Stomach (tissue), 8 donors: ENCODE measurements at regions not wholly inside any gene's neighbourhood (a gene's known extent, or its start where the extent isn't known, plus 50 kb on each side); places are given as distances from the start of the nearest gene placed in this dataset.

ENCODE experiments used
- DNase-seq, 2 donors: peaks; one replicate each; pipeline versions ENCODE4 v3.0.0 to v3.0.0-alpha.2; 2013 to 2019
- H3K27ac ChIP-seq, 5 donors: fragments of 200-600 bp in 4 of 5; sonication (generic) in 4 of 5; one replicate each; pipeline ENCODE4 v1.5.1; 2013 to 2019; ENCODE audit warnings: mild to moderate bottlenecking in 1 of 5, moderate library complexity in 1 of 5
- H3K27me3 ChIP-seq, 3 donors: fragments of 200-600 bp; sonication (generic); one replicate each; pipeline ENCODE4 v1.5.1; 2017 to 2019; ENCODE audit warnings: mixed run types in 1 of 3
- H3K36me3 ChIP-seq, 4 donors: fragments of 200-600 bp; sonication (generic); 1 replicate in 3 of 4; 2 replicates in 1 of 4; pipeline ENCODE4 v1.5.1; 2016 to 2019
- H3K4me1 ChIP-seq, 4 donors: fragments of 200-600 bp; sonication (generic); one replicate each; pipeline ENCODE4 v1.5.1; 2016 to 2019
- H3K4me3 ChIP-seq, 4 donors: fragments of 200-600 bp; sonication (generic) in 3 of 4; one replicate each; pipeline ENCODE4 v1.5.1; 2016 to 2019; ENCODE audit warnings: mild to moderate bottlenecking in 1 of 4
- H3K9me3 ChIP-seq, 4 donors: fragments of 200-600 bp; sonication (generic); one replicate each; pipeline ENCODE4 v1.5.1; 2016 to 2019
- EP300 ChIP-seq: sonication (generic); formaldehyde crosslinking; IDR thresholded peaks from one replicate; pipeline ENCODE4 v1.6.1; 2017; ENCODE audit warnings: antibody characterized with exemption
- POLR2A ChIP-seq, 4 donors: fragments of 450-650 bp; IDR thresholded peaks; one replicate each; pipeline ENCODE4 v1.6.1; 2016; ENCODE audit warnings: antibody characterized with exemption in 4 of 4, control low read depth in 2 of 4, mild to moderate bottlenecking in 1 of 4, moderate library complexity in 1 of 4
- POLR2AphosphoS5 ChIP-seq, 3 donors: sonication (generic); formaldehyde crosslinking; IDR thresholded peaks; one replicate each; pipeline ENCODE4 v1.6.1; 2016; ENCODE audit warnings: antibody characterized with exemption in 3 of 3
- WGBS, 5 donors: extraction: QIAGEN DNeasy Blood & Tissue Kit in 3 of 5; methylation state at CpG; one replicate each; pipeline versions ENCODE4 v1.1.5 to v1.1.7; 2013 to 2018; 5-methylcytosine and 5-hydroxymethylcytosine counted together
- intact Hi-C: fragments of 100-400 bp; cut with DNase I; formaldehyde crosslinking; loops from one replicate; pipeline ENCODE4 v1.15.1; 2023; ENCODE audit warnings: low total_unique reads
- TF ChIP-seq, protein P1 (sequence below), 7 experiments: fragments of 450-650 bp in 4 of 7; fragments of 200-600 bp in 3 of 7; sonication (generic) in 3 of 7; IDR thresholded peaks; one replicate each; pipeline ENCODE4 v1.5.1; 2016 to 2019; ENCODE audit warnings: antibody characterized with exemption in 7 of 7, control low read depth in 2 of 7, mild to moderate bottlenecking in 1 of 7
- donor health status: healthy with polysubstance abuse.
- donor health status: Bipolar disorder and iron deficiency.
- donor health status: healthy.

DNA sequence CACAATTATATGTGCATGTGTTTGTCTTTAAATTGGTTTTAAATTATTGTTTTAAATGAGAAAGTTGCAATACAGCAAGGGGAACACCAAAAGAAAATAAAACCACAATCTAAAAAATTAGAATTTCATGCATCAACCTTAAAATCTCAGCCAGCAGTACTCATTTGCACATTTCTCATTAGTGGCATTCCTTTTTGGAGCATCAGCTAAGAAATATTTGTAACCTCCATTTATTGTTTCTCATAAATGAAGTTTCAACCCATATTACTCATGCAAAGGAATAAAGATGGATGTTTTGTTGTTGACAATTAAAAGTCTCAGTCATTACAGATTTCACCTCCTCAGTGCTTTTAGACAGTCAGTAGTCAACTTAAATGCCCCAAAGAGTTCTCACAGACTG lies 160.1 kb downstream of the TBX15 start:
- Histone ChIP-seq H3K9me3 (peaks cover 0 to 22% (median 15%) of the 10 kb centered on the region in 4 donors), H3K27ac (no peak overlapping the region), H3K36me3 (no peaks in the 10 kb centered on the region), H3K4me3 (no peak overlapping the region), H3K27me3 (no peaks in the 10 kb centered on the region), H3K4me1 (no peaks in the 10 kb centered on the region)
- no peak for DNase-seq
- intact Hi-C loops, result no loop called here
- no peak for TF ChIP-seq EP300

DNA sequence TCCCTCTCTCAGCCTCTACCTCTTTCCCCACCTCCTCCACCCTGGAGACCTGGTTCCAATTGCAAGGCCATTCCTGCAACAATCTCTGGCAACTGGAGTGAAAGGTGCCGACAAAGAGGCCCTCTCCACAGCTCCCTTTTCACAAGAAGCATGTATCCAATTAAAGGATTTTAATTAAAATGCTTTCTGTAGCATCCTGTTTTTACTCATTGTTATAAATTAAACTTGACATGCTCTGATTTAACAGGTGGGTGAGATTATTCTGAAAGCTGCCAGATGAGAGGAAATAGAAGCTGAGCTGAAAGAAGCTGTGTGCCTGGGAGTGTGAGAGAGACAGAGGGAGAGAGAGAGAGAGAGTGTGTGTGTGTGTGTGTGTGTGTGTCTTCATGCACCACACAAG lies 160.5 kb downstream of the TBX15 start:
- DNase-seq, result no peak
- Histone ChIP-seq H3K27ac (no peak overlapping the region), H3K36me3 (no peaks in the 10 kb centered on the region), H3K4me1 (no peaks in the 10 kb centered on the region), H3K4me3 (no peak overlapping the region), H3K27me3 (no peaks in the 10 kb centered on the region), H3K9me3 (peaks cover 0 to 22% (median 15%) of the 10 kb centered on the region in 4 donors)
- WGBS, 5 donors, result 56 to 73% (median 71%) methylated on average over 1 of the region's 1 CpG
- TF ChIP-seq, protein P1, sequence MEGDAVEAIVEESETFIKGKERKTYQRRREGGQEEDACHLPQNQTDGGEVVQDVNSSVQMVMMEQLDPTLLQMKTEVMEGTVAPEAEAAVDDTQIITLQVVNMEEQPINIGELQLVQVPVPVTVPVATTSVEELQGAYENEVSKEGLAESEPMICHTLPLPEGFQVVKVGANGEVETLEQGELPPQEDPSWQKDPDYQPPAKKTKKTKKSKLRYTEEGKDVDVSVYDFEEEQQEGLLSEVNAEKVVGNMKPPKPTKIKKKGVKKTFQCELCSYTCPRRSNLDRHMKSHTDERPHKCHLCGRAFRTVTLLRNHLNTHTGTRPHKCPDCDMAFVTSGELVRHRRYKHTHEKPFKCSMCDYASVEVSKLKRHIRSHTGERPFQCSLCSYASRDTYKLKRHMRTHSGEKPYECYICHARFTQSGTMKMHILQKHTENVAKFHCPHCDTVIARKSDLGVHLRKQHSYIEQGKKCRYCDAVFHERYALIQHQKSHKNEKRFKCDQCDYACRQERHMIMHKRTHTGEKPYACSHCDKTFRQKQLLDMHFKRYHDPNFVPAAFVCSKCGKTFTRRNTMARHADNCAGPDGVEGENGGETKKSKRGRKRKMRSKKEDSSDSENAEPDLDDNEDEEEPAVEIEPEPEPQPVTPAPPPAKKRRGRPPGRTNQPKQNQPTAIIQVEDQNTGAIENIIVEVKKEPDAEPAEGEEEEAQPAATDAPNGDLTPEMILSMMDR (IDR thresholded peaks at IDR 0.05), result no peak
- TF ChIP-seq POLR2A (IDR thresholded peaks at IDR 0.05), result no peak
- TF ChIP-seq EP300, result no peak
- TF ChIP-seq POLR2AphosphoS5 (IDR thresholded peaks at IDR 0.05), result no peak
- intact Hi-C loops, result no loop called here

DNA sequence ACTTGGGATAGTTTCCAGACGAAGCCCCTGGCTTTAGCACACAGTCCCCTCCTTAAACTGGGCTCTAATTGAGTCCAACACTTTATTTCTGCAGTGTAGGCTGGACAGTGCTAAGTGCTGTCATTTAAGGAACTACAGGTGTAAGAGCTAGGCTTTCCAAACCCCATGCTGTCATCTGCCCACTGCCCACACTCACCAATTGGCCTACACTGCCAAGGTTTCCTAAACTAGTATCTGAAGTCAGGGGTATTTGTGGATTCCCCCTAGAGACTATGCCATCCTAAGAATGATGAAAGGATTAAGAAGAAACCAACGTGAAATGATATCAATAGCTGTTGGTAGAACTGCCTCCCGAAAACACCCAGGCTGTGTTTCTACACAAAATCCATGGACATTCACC lies 160.9 kb downstream of the TBX15 start:
- Histone ChIP-seq H3K4me3 (no peak overlapping the region), H3K36me3 (no peaks in the 10 kb centered on the region), H3K4me1 (no peaks in the 10 kb centered on the region), H3K27ac (no peak overlapping the region), H3K9me3 (peaks cover 0 to 20% (median 14%) of the 10 kb centered on the region in 4 donors), H3K27me3 (no peaks in the 10 kb centered on the region)
- WGBS, 5 donors, result 62 to 83% (median 67%) methylated on average over 3 of the region's 3 CpGs
- DNase-seq, result no peak
- TF ChIP-seq POLR2AphosphoS5 (IDR thresholded peaks at IDR 0.05) (no peak), EP300 (no peak), POLR2A (IDR thresholded peaks at IDR 0.05) (no peak)
- TF ChIP-seq, protein P1 (IDR thresholded peaks at IDR 0.05), result no peak
- intact Hi-C loops, result no loop called here

DNA sequence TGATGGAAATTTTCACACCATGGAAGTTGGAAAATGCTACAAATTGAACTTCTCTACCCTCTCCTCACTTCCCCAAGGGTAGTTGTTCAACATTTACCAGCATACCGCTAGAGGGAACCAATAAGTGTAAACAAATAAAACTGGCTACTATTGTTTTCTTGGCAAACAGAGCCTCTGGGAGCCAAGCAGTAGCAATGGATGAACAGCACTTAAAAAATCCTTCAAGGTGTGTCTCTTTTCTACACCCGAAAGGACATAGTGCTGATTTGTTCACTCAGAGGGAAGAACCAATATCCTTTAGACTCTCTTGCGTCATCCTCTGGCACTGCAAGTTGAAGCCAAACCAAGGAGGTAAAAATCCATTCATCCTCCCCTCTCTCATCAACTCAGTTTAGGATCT lies 161.5 kb downstream of the TBX15 start:
- no peak for DNase-seq
- Histone ChIP-seq H3K4me3 (no peak overlapping the region), H3K4me1 (no peaks in the 10 kb centered on the region), H3K27ac (no peak overlapping the region), H3K27me3 (no peaks in the 10 kb centered on the region), H3K36me3 (no peaks in the 10 kb centered on the region), H3K9me3 (peaks cover 0 to 15% (median 9%) of the 10 kb centered on the region in 4 donors)
- 42 to 60% (median 51%) methylated on average over 3 of the region's 3 CpGs for WGBS, 5 donors
- no peak for TF ChIP-seq EP300
- TF ChIP-seq, protein P1 (IDR thresholded peaks at IDR 0.05), result no peak
- TF ChIP-seq POLR2AphosphoS5 (IDR thresholded peaks at IDR 0.05), result no peak
- TF ChIP-seq POLR2A (IDR thresholded peaks at IDR 0.05), result no peak
- intact Hi-C loops, result no loop called here

DNA sequence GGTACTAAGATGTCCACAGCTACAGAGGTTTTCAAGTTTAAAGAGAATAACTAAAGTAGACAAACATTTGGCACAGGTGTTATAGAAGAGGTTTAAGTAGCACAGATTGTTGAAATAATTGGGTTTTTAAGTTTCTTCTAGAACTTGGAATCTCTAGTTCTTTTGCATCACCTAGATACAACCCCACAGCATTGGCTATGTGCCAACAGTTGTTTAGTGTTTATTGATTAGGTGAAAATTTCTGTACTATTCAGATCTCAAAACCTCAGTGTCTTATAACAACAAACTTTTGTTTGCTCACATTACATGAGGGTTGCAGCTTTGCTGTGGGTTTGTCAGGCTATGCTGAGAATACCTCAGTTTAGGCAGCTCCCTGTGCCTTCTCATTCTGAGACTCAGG lies 162.5 kb downstream of the TBX15 start:
- DNase-seq, result no peak
- Histone ChIP-seq H3K9me3 (peaks cover 0 to 4% (median 0%) of the 10 kb centered on the region in 4 donors), H3K4me1 (no peaks in the 10 kb centered on the region), H3K4me3 (no peak overlapping the region), H3K36me3 (no peaks in the 10 kb centered on the region), H3K27me3 (no peaks in the 10 kb centered on the region), H3K27ac (no peak overlapping the region)
- intact Hi-C loops, result no loop called here
- TF ChIP-seq POLR2A (IDR thresholded peaks at IDR 0.05) (no peak), EP300 (no peak), POLR2AphosphoS5 (IDR thresholded peaks at IDR 0.05) (no peak)
- TF ChIP-seq, protein P1 (IDR thresholded peaks at IDR 0.05), result no peak
